SK-N-SH (cell line): ENCODE measurements at regions not wholly inside any gene's neighbourhood (a gene's known extent, or its start where the extent isn't known, plus 50 kb on each side); places are given as distances from the start of the nearest gene placed in this dataset.

Experiments
- CTCF ChIA-PET: fragments of 300-600, 350-600 bp; formaldehyde crosslinking; extraction: SDS; loops from one replicate; lab custom pipeline; 2021; lab: Yijun Ruan, JAX
- POLR2A ChIA-PET: fragments of 350-600 bp; sonication (Branson Sonifier 250); formaldehyde crosslinking; extraction: SDS; loops from one replicate; lab custom pipeline; 2020; ENCODE audit warnings: antibody characterized with exemption, inconsistent platforms; lab: Yijun Ruan, JAX
- DNase-seq: peaks from one replicate; pipeline ENCODE4 v3.0.0; 2012
- H2AFZ ChIP-seq: fragments of 200-600 bp; sonication (generic); 2 replicates; pipeline ENCODE4 v1.8.1; 2016; ENCODE audit warnings: antibody characterized with exemption, mild to moderate bottlenecking, low read depth
- H3F3A ChIP-seq: fragments of 200-600 bp; sonication (generic); replicated peaks from 2 replicates; pipeline ENCODE3; 2016; ENCODE audit warnings: antibody characterized with exemption, mild to moderate bottlenecking; ENCODE audit not compliant: insufficient read depth
- H3K27ac ChIP-seq, 2 experiments: fragments of 200-500 bp in 1 of 2; fragments of 200-600 bp in 1 of 2; sonication (Bioruptor generic) in 1 of 2; sonication (generic), shearing (Covaris generic) in 1 of 2; 2 replicates each; pipeline versions ENCODE4 v1.5.1 to v1.6.1; 2014 to 2016; ENCODE audit warnings: low read depth in 2 of 2, inconsistent platforms in 1 of 2, low read length in 1 of 2, mild to moderate bottlenecking in 1 of 2, mixed read lengths in 1 of 2
- H3K27me3 ChIP-seq: fragments of 200-600 bp; sonication (generic), shearing (Covaris generic); 2 replicates; pipeline ENCODE4 v1.6.1; 2016; ENCODE audit warnings: mixed run types; ENCODE audit not compliant: insufficient read depth
- H3K36me3 ChIP-seq, 2 experiments: fragments of 200-500 bp in 1 of 2; fragments of 200-600 bp in 1 of 2; sonication (Bioruptor generic) in 1 of 2; sonication (generic) in 1 of 2; replicated peaks in 1 of 2; 2 replicates each; pipeline versions ENCODE3 to v1.5.1; 2014 to 2016; ENCODE audit warnings: low read length in 1 of 2, mild to moderate bottlenecking in 1 of 2; ENCODE audit not compliant: insufficient read depth in 2 of 2, control insufficient read depth in 1 of 2
- H3K4me1 ChIP-seq, 2 experiments: fragments of 200-500 bp in 1 of 2; fragments of 200-600 bp in 1 of 2; sonication (Bioruptor generic) in 1 of 2; sonication (generic), shearing (Covaris generic) in 1 of 2; 2 replicates each; pipeline versions ENCODE4 v1.5.1 to v1.6.1; 2014 to 2016; ENCODE audit warnings: low read depth in 1 of 2, low read length in 1 of 2, mixed run types in 1 of 2; ENCODE audit not compliant: insufficient read depth in 2 of 2, control insufficient read depth in 1 of 2
- H3K4me2 ChIP-seq: fragments of 200-600 bp; sonication (generic), shearing (Covaris generic); 2 replicates; pipeline ENCODE4 v1.6.1; 2017; ENCODE audit warnings: mixed run types
- H3K4me3 ChIP-seq, 2 experiments: fragments of 200-500 bp in 1 of 2; fragments of 200-600 bp in 1 of 2; sonication (Bioruptor generic) in 1 of 2; sonication (generic), shearing (Covaris generic) in 1 of 2; 2 replicates each; pipeline versions ENCODE4 v1.5.1 to v1.8.1; 2014 to 2016; ENCODE audit warnings: low read depth in 2 of 2, inconsistent platforms in 1 of 2, low read length in 1 of 2, mild to moderate bottlenecking in 1 of 2, mixed read lengths in 1 of 2, moderate library complexity in 1 of 2
- H3K79me2 ChIP-seq: fragments of 200-600 bp; sonication (generic); 2 replicates; pipeline ENCODE4 v1.8.1; 2017; ENCODE audit warnings: mild to moderate bottlenecking; ENCODE audit not compliant: insufficient read depth
- H3K9ac ChIP-seq: fragments of 200-600 bp; sonication (generic); 2 replicates; pipeline ENCODE4 v1.6.1; 2017; ENCODE audit warnings: mixed run types
- H3K9me2 ChIP-seq: fragments of 200-600 bp; sonication (generic); 2 replicates; pipeline ENCODE4 v1.6.1; 2017; ENCODE audit warnings: mixed run types
- H3K9me3 ChIP-seq: fragments of 200-600 bp; sonication (generic); 2 replicates; pipeline ENCODE4 v1.6.1; 2017; ENCODE audit warnings: mixed run types, mild to moderate bottlenecking, moderate library complexity
- H4K20me1 ChIP-seq: fragments of 200-600 bp; sonication (generic); 2 replicates; pipeline ENCODE4 v1.6.1; 2017; ENCODE audit warnings: mild to moderate bottlenecking, mixed run types; ENCODE audit not compliant: insufficient read depth
- EP300 ChIP-seq, 2 experiments: IDR thresholded peaks; 2 replicates each; pipeline versions ENCODE4 v1.4.0 to v1.6.1; 2012; ENCODE audit warnings: borderline replicate concordance in 1 of 2, low read depth in 1 of 2, low read length in 1 of 2
- GABPA ChIP-seq: IDR thresholded peaks from 2 replicates; pipeline ENCODE4 v1.4.0; 2012; ENCODE audit warnings: low read depth, mild to moderate bottlenecking
- NRF1 ChIP-seq: IDR thresholded peaks from 2 replicates; pipeline ENCODE4 v1.6.1; 2012; ENCODE audit warnings: low read depth, mild to moderate bottlenecking, low read length
- POLR2AphosphoS5 ChIP-seq: IDR thresholded peaks from 2 replicates; pipeline ENCODE4 v1.6.1; 2012; ENCODE audit warnings: low read depth, low read length
- RCOR1 ChIP-seq: fragments of 150-350 bp; IDR thresholded peaks from 2 replicates; pipeline ENCODE4 v1.6.1; 2017; ENCODE audit warnings: antibody characterized with exemption, low read length
- TEAD4 ChIP-seq: IDR thresholded peaks from 2 replicates; pipeline ENCODE4 v1.4.0; 2012; ENCODE audit warnings: mild to moderate bottlenecking, borderline replicate concordance; ENCODE audit not compliant: insufficient read depth
- USF1 ChIP-seq: IDR thresholded peaks from 2 replicates; pipeline ENCODE4 v1.4.0; 2012; ENCODE audit warnings: low read depth, borderline replicate concordance
- YY1 ChIP-seq: IDR thresholded peaks from 2 replicates; pipeline ENCODE4 v1.4.0; 2012; ENCODE audit warnings: low read depth, mild to moderate bottlenecking
- WGBS: methylation state at CpG from one replicate; pipeline ENCODE4 v1.1.6; 2017; ENCODE audit warnings: low lambda C conversion rate; 5-methylcytosine and 5-hydroxymethylcytosine counted together
- TF ChIP-seq, protein P1 (sequence below): IDR thresholded peaks from 2 replicates; pipeline ENCODE4; 2012
- TF ChIP-seq, protein P2 (sequence below): IDR thresholded peaks from 2 replicates; pipeline ENCODE4 v1.4.0; 2012; ENCODE audit warnings: low read depth, borderline replicate concordance

- H3K4me1 ChIP-seq: peaks cover 0 to 2% of the 10 kb centered on the region in 2 experiments; a peak in 1 of 4 replicates
- no peak overlapping the region for H3K4me2 ChIP-seq
- no peaks in the 10 kb centered on the region; the same call in 1 of the 2 replicates for H3K27me3 ChIP-seq
- no peak for DNase-seq
- H3K9me3 ChIP-seq: no peaks in the 10 kb centered on the region
- ChIA-PET CTCF (interaction anchor here (1.4 to 2.2 kb wide), 9 partner anchors 14 to 432 kb away, joined by 3 to 18 read pairs (median 4); no protein-coding TSS in a partner anchor), POLR2A (no interaction called here)
- no peak for TF ChIP-seq GABPA
- TF ChIP-seq TEAD4: no peak
- TF ChIP-seq, protein P1, sequence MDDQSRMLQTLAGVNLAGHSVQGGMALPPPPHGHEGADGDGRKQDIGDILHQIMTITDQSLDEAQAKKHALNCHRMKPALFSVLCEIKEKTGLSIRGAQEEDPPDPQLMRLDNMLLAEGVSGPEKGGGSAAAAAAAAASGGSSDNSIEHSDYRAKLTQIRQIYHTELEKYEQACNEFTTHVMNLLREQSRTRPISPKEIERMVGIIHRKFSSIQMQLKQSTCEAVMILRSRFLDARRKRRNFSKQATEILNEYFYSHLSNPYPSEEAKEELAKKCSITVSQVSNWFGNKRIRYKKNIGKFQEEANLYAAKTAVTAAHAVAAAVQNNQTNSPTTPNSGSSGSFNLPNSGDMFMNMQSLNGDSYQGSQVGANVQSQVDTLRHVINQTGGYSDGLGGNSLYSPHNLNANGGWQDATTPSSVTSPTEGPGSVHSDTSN: no peak
- TF ChIP-seq RCOR1: no peak
- TF ChIP-seq, protein P2, sequence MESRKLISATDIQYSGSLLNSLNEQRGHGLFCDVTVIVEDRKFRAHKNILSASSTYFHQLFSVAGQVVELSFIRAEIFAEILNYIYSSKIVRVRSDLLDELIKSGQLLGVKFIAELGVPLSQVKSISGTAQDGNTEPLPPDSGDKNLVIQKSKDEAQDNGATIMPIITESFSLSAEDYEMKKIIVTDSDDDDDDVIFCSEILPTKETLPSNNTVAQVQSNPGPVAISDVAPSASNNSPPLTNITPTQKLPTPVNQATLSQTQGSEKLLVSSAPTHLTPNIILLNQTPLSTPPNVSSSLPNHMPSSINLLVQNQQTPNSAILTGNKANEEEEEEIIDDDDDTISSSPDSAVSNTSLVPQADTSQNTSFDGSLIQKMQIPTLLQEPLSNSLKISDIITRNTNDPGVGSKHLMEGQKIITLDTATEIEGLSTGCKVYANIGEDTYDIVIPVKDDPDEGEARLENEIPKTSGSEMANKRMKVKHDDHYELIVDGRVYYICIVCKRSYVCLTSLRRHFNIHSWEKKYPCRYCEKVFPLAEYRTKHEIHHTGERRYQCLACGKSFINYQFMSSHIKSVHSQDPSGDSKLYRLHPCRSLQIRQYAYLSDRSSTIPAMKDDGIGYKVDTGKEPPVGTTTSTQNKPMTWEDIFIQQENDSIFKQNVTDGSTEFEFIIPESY: no peak
- TF ChIP-seq USF1: no peak
- no peaks in the 10 kb centered on the region for H4K20me1 ChIP-seq
- no peak overlapping the region for H3K9ac ChIP-seq
- no peak overlapping the region for H2AFZ ChIP-seq
- no peaks in the 10 kb centered on the region for H3K36me3 ChIP-seq
- no peak overlapping the region for H3K27ac ChIP-seq
- H3K79me2 ChIP-seq: no peaks in the 10 kb centered on the region
- no peaks in the 10 kb centered on the region for H3F3A ChIP-seq
- 78% methylated on average over 7 of the region's 7 CpGs for WGBS
- no peaks in the 10 kb centered on the region for H3K9me2 ChIP-seq
- H3K4me3 ChIP-seq: no peak overlapping the region
Measured at GRCh38 chr14:34229140-34229539, 232.9 kb downstream of the SPTSSA start.

DNA sequence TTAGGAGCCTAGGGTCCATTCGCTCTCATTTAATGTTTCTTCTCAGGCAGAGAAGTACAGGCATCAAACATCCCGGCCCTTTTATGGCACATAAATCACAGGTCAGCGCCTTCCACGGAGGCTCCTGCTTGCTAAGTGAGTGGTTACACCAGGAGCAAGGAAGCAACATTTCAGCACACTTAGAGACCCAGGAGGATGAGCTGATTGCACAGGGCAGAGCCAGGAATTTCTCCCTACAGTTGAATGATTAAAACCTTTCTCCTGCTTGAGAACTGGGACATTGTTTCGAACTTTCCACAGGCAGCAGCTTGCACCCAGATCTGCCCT is 233.4 kb downstream of the SPTSSA start:
- WGBS: 69% methylated on average over 5 of the region's 5 CpGs
- TF ChIP-seq YY1: no peak
- TF ChIP-seq EP300 (IDR thresholded peaks at IDR 0.05; ENCODE audit: borderline replicate concordance in 1 of 2, low read depth in 1 of 2, low read length in 1 of 2): no peak
- no peak for TF ChIP-seq NRF1
- TF ChIP-seq POLR2AphosphoS5: no peak
- POLR2A ChIA-PET: no interaction called here

More for the DNA sequence above, 233.4 kb downstream of the SPTSSA start:
- Histone ChIP-seq H3K4me2 (no peak overlapping the region), H3K9me3 (no peaks in the 10 kb centered on the region), H3K27ac (no peak overlapping the region), H3K27me3 (no peaks in the 10 kb centered on the region; the same call in 1 of the 2 replicates), H3K9me2 (no peaks in the 10 kb centered on the region), H3K36me3 (no peaks in the 10 kb centered on the region), H4K20me1 (no peaks in the 10 kb centered on the region), H3K9ac (no peak overlapping the region), H3F3A (no peaks in the 10 kb centered on the region), H3K4me1 (peaks cover 0 to 2% of the 10 kb centered on the region in 2 experiments; a peak in 1 of 4 replicates), H3K79me2 (no peaks in the 10 kb centered on the region), H2AFZ (no peak overlapping the region), H3K4me3 (no peak overlapping the region)
- no peak for DNase-seq
- CTCF ChIA-PET: interaction anchor here (0.5 to 2.2 kb wide), 40 partner anchors 8 to 1517 kb away, joined by 3 to 18 read pairs (median 4); no protein-coding TSS in a partner anchor
